ENCODE measurements at regions not wholly inside any gene's neighbourhood (a gene's known extent, or its start where the extent isn't known, plus 50 kb on each side); places are given as distances from the start of the nearest gene placed in this dataset.

- no peak for TF ChIP-seq CTCF (IDR thresholded peaks at IDR 0.05)
- peaks cover 5 to 10% of the 10 kb centered on the region in 2 donors for H3K4me1 ChIP-seq (ENCODE audit: control insufficient read depth in 1 of 2, low read depth in 2 of 2)
- no peak for DNase-seq (ENCODE audit: low spot score)
- no peak overlapping the region for H3K27ac ChIP-seq
- ATAC-seq (ENCODE audit: insufficient number of reproducible peaks, low FRiP score, low read depth): no peak
- no peak overlapping the region for H3K4me3 ChIP-seq
- H3K9me3 ChIP-seq: no peaks in the 10 kb centered on the region
- no peaks in the 10 kb centered on the region for H3K27me3 ChIP-seq (replicated peaks; ENCODE audit: insufficient read depth)
- H3K36me3 ChIP-seq: no peaks in the 10 kb centered on the region
Observed at GRCh38 chr4:79748835-79749234, 324.2 kb downstream of the ANTXR2 start.

- Histone ChIP-seq H3K36me3 (no peaks in the 10 kb centered on the region), H3K4me1 (ENCODE audit: control insufficient read depth in 1 of 2, low read depth in 2 of 2) (peaks cover 5 to 10% of the 10 kb centered on the region in 2 donors), H3K9me3 (no peaks in the 10 kb centered on the region), H3K27me3 (replicated peaks; ENCODE audit: insufficient read depth) (no peaks in the 10 kb centered on the region), H3K27ac (no peak overlapping the region), H3K4me3 (no peak overlapping the region)
- ATAC-seq (ENCODE audit: insufficient number of reproducible peaks, low FRiP score, low read depth): no peak
- TF ChIP-seq CTCF (IDR thresholded peaks at IDR 0.05): no peak
- DNase-seq (ENCODE audit: low spot score): no peak
Observed at GRCh38 chr4:79747252-79747651, 325.8 kb downstream of the ANTXR2 start.

DNA sequence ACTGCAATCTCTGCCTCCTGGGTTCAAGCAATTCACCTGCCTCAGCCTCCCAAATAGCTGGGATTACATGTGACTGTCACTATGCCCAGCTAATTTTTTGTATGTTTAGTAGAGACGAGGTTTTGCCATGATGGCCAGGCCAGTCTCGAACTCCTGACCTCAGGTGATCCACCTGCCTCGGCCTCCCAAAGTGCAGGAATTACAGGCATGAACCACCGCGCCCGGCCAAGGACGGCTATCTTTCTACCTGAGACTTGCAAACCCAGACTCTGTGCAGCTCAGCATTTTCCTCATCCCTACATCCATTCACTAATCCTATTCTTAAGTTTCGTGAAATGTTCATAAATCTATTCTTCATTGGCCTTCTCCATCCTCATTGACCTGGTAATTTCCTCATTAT lies 330.0 kb downstream of the ANTXR2 start:
- Histone ChIP-seq H3K36me3 (no peaks in the 10 kb centered on the region), H3K4me1 (ENCODE audit: control insufficient read depth in 1 of 2, low read depth in 2 of 2) (peaks cover 5 to 10% of the 10 kb centered on the region in 2 donors), H3K9me3 (no peaks in the 10 kb centered on the region), H3K27ac (no peak overlapping the region), H3K27me3 (replicated peaks; ENCODE audit: insufficient read depth) (no peaks in the 10 kb centered on the region), H3K4me3 (no peak overlapping the region)
- ATAC-seq (ENCODE audit: insufficient number of reproducible peaks, low FRiP score, low read depth) (no peak), DNase-seq (ENCODE audit: low spot score) (no peak)
- TF ChIP-seq CTCF (IDR thresholded peaks at IDR 0.05): no peak

- no peak for ATAC-seq (ENCODE audit: insufficient number of reproducible peaks, low FRiP score, low read depth)
- Histone ChIP-seq H3K27ac (no peak overlapping the region), H3K27me3 (replicated peaks; ENCODE audit: insufficient read depth) (no peaks in the 10 kb centered on the region), H3K4me3 (no peak overlapping the region), H3K4me1 (ENCODE audit: control insufficient read depth in 1 of 2, low read depth in 2 of 2) (no peaks in the 10 kb centered on the region), H3K9me3 (no peaks in the 10 kb centered on the region), H3K36me3 (no peaks in the 10 kb centered on the region)
- TF ChIP-seq CTCF (IDR thresholded peaks at IDR 0.05): no peak
- DNase-seq (ENCODE audit: low spot score): no peak
Observed at GRCh38 chr4:79739912-79740311, 331.9 kb upstream of the GK2 start.

- Histone ChIP-seq H3K27me3 (replicated peaks; ENCODE audit: insufficient read depth) (no peaks in the 10 kb centered on the region), H3K27ac (no peak overlapping the region), H3K4me1 (ENCODE audit: control insufficient read depth in 1 of 2, low read depth in 2 of 2) (no peaks in the 10 kb centered on the region), H3K36me3 (no peaks in the 10 kb centered on the region), H3K9me3 (no peaks in the 10 kb centered on the region), H3K4me3 (no peak overlapping the region)
- TF ChIP-seq CTCF (IDR thresholded peaks at IDR 0.05): no peak
- no peak for DNase-seq (ENCODE audit: low spot score)
- ATAC-seq (ENCODE audit: insufficient number of reproducible peaks, low FRiP score, low read depth): no peak
Observed at GRCh38 chr4:79723507-79723906, 315.5 kb upstream of the GK2 start.

Data from thoracic aorta (tissue), 2 donors.